GM12878 (cell line): ENCODE measurements at regions not wholly inside any gene's neighbourhood (a gene's known extent, or its start where the extent isn't known, plus 50 kb on each side); places are given as distances from the start of the nearest gene placed in this dataset.

ENCODE experiments used
- ATAC-seq: fragments of 200-7000 bp; cut with Tn5 transposase; 3 replicates; pipeline ENCODE4 v1.9.1; 2020; ENCODE audit warnings: mild to moderate bottlenecking, moderate library complexity
- BruUV-seq: library from RNA; stranded (reverse); fragments of 400-500 nt; replicated peaks from 2 replicates; lab custom pipeline; 2021; lab: Mats Ljungman, UMichigan
- CTCF ChIA-PET: fragments of 300-600 bp; sonication (Branson Sonifier 250); formaldehyde crosslinking; extraction: SDS; loops from one replicate; lab custom pipeline; 2021; ENCODE audit warnings: inconsistent platforms; lab: Yijun Ruan, JAX
- POLR2A ChIA-PET: fragments of 350-600 bp; formaldehyde crosslinking; extraction: SDS; loops from one replicate; lab custom pipeline; 2021; ENCODE audit warnings: inconsistent platforms; lab: Charles Lee
- RAD21 ChIA-PET: fragments of 300-600 bp; sonication (Branson Sonifier 250); formaldehyde crosslinking; loops from one replicate; lab custom pipeline; 2023; ENCODE audit warnings: antibody characterized with exemption; ENCODE audit not compliant: unreplicated experiment; lab: Charles Lee
- SMC1A ChIA-PET: fragments of 300-600 bp; sonication (Branson Sonifier 250); formaldehyde crosslinking; loops from one replicate; lab custom pipeline; 2023; ENCODE audit not compliant: unreplicated experiment, uncharacterized antibody; lab: Charles Lee
- DNase-seq: peaks from one replicate; pipeline ENCODE4 v3.0.0-alpha.2; 2011; ENCODE audit warnings: low read depth, low spot score
- FAIRE-seq: peaks from 3 replicates; lab custom pipeline; 2011; peaks lifted over from hg19 to GRCh38; lab: Jason Lieb, UNC
- H2AFZ ChIP-seq: 2 replicates; pipeline ENCODE4 v1.6.0; 2011; ENCODE audit warnings: low read depth, low read length, control low read depth; ENCODE audit not compliant: control insufficient read depth
- H3K27ac ChIP-seq: 2 replicates; pipeline ENCODE4 v1.5.1; 2011; ENCODE audit warnings: control low read depth; ENCODE audit not compliant: control insufficient read depth, insufficient read depth
- H3K27me3 ChIP-seq, 2 experiments: replicated peaks in 1 of 2; 2 replicates each; pipeline versions ENCODE4 v1.6.0 to v1.6.1; 2011; ENCODE audit warnings: low read length in 1 of 2; ENCODE audit not compliant: control insufficient read depth in 2 of 2, insufficient read depth in 2 of 2
- H3K36me3 ChIP-seq, 2 experiments: 2 replicates each; pipeline ENCODE4 v1.5.1; 2011; ENCODE audit warnings: low read length in 1 of 2; ENCODE audit not compliant: control insufficient read depth in 2 of 2, insufficient read depth in 2 of 2
- H3K4me1 ChIP-seq: 2 replicates; pipeline ENCODE4 v1.6.1; 2011; ENCODE audit warnings: mild to moderate bottlenecking, low read length, moderate library complexity, mixed read lengths; ENCODE audit not compliant: control insufficient read depth, insufficient read depth
- H3K4me2 ChIP-seq: 2 replicates; pipeline ENCODE4 v1.6.0; 2011; ENCODE audit warnings: control low read depth; ENCODE audit not compliant: control insufficient read depth, insufficient read depth
- H3K4me3 ChIP-seq: fragments of 200-600 bp; sonication (generic); 2 replicates; pipeline ENCODE4 v1.5.1; 2016
- H3K79me2 ChIP-seq: 2 replicates; pipeline ENCODE4 v1.6.0; 2011; ENCODE audit warnings: low read length; ENCODE audit not compliant: control insufficient read depth, insufficient read depth
- H3K9ac ChIP-seq: 2 replicates; pipeline ENCODE4 v1.8.0; 2011; ENCODE audit warnings: low read length, control low read depth, mixed read lengths; ENCODE audit not compliant: control insufficient read depth, insufficient read depth
- H3K9me3 ChIP-seq: replicated peaks from 3 replicates; pipeline ENCODE4 v1.5.1; 2011; ENCODE audit warnings: mild to moderate bottlenecking, low read length; ENCODE audit not compliant: control insufficient read depth, insufficient read depth
- H4K20me1 ChIP-seq: 2 replicates; pipeline ENCODE4 v1.6.0; 2011; ENCODE audit not compliant: control insufficient read depth, insufficient read depth
- BRCA1 ChIP-seq: IDR thresholded peaks from 2 replicates; pipeline ENCODE4 v1.6.1; 2011; ENCODE audit warnings: low read depth, low read length, improper control_type of control experiment
- CBFB ChIP-seq: IDR thresholded peaks from 2 replicates; pipeline ENCODE4 v1.6.1; 2016; ENCODE audit warnings: antibody characterized with exemption, low read depth
- CHD1 ChIP-seq: IDR thresholded peaks from 2 replicates; pipeline ENCODE4 v1.6.1; 2012; ENCODE audit warnings: low read depth, low read length, improper control_type of control experiment
- ELK1 ChIP-seq: IDR thresholded peaks from 2 replicates; pipeline ENCODE4 v1.6.1; 2012; ENCODE audit warnings: low read depth, low read length, improper control_type of control experiment
- HDAC2 ChIP-seq: fragments of 200-600 bp; sonication (generic); IDR thresholded peaks from 2 replicates; pipeline ENCODE4 v1.6.1; 2017
- KLF5 ChIP-seq: fragments of 450-650 bp; IDR thresholded peaks from 2 replicates; pipeline ENCODE4 v1.6.1; 2014; ENCODE audit warnings: mild to moderate bottlenecking; ENCODE audit not compliant: partially characterized antibody
- MEF2B ChIP-seq: fragments of 450-650 bp; IDR thresholded peaks from 2 replicates; pipeline ENCODE4 v1.6.1; 2018; ENCODE audit warnings: mild to moderate bottlenecking, moderate library complexity; ENCODE audit not compliant: partially characterized antibody, poor library complexity, severe bottlenecking
- NFYB ChIP-seq: IDR thresholded peaks from 2 replicates; pipeline ENCODE4 v1.6.1; 2011; ENCODE audit warnings: low read depth, mild to moderate bottlenecking, low read length, improper control_type of control experiment, moderate library complexity; ENCODE audit not compliant: insufficient read depth
- NR2C1 ChIP-seq: fragments of 450-650 bp; IDR thresholded peaks from 2 replicates; pipeline ENCODE4 v1.6.1; 2017; ENCODE audit warnings: antibody characterized with exemption, mild to moderate bottlenecking, moderate library complexity
- REST ChIP-seq: IDR thresholded peaks from 2 replicates; pipeline ENCODE4 v1.6.1; 2012; ENCODE audit warnings: mild to moderate bottlenecking, low read depth, low read length
- RUNX3 ChIP-seq: IDR thresholded peaks from 2 replicates; pipeline ENCODE4 v1.6.1; 2012; ENCODE audit warnings: low read length, inconsistent platforms
- SIN3A ChIP-seq: IDR thresholded peaks from 2 replicates; pipeline ENCODE4 v1.6.1; 2012; ENCODE audit warnings: low read depth, low read length, improper control_type of control experiment
- SIX5 ChIP-seq: IDR thresholded peaks from 2 replicates; pipeline ENCODE4 v1.6.1; 2011; ENCODE audit warnings: mild to moderate bottlenecking, low read depth, low read length, moderate library complexity; ENCODE audit not compliant: severe bottlenecking
- SKIL ChIP-seq: fragments of 450-650 bp; IDR thresholded peaks from 2 replicates; pipeline ENCODE4 v1.6.1; 2017; ENCODE audit warnings: mild to moderate bottlenecking, low read depth, inconsistent platforms; ENCODE audit not compliant: poor library complexity, severe bottlenecking
- SREBF1 ChIP-seq: IDR thresholded peaks from 2 replicates; pipeline ENCODE4 v1.6.1; 2012; ENCODE audit warnings: mild to moderate bottlenecking, low read length
- WRNIP1 ChIP-seq: IDR thresholded peaks from 2 replicates; pipeline ENCODE4 v1.6.1; 2011; ENCODE audit warnings: low read depth, low read length, improper control_type of control experiment, borderline replicate concordance
- YY1 ChIP-seq: IDR thresholded peaks from 2 replicates; pipeline ENCODE4 v1.6.1; 2011; ENCODE audit warnings: low read depth, mild to moderate bottlenecking, low read length
- ZNF207 ChIP-seq: fragments of 450-650 bp; IDR thresholded peaks from 2 replicates; pipeline ENCODE4 v1.6.1; 2014; ENCODE audit warnings: antibody characterized with exemption, mild to moderate bottlenecking, borderline replicate concordance
- ZNF217 ChIP-seq: fragments of 450-650 bp; IDR thresholded peaks from 2 replicates; pipeline ENCODE4 v1.6.1; 2017; ENCODE audit warnings: antibody characterized with exemption, mild to moderate bottlenecking
- ZNF24 ChIP-seq: fragments of 450-650 bp; IDR thresholded peaks from 2 replicates; pipeline ENCODE4 v1.6.1; 2017; ENCODE audit warnings: antibody characterized with exemption, mild to moderate bottlenecking
- WGBS: methylation state at CpG from one replicate; pipeline ENCODE4 v1.1.6; 2016; ENCODE audit warnings: low lambda C conversion rate; ENCODE audit not compliant: insufficient replicate concordance, insufficient coverage; ENCODE audit errors: missing lambda C conversion rate; 5-methylcytosine and 5-hydroxymethylcytosine counted together
- in situ Hi-C: fragments of 300-500 bp; cut with MboI; formaldehyde crosslinking; loops from 9 replicates; pipeline ENCODE4 v1.14.3; 2018; ENCODE audit warnings: mixed read lengths
- intact Hi-C: fragments of 100-400 bp; cut with micrococcal nuclease; formaldehyde crosslinking; loops from one replicate; pipeline ENCODE4 v1.14.2; 2022; ENCODE audit not compliant: unreplicated experiment

GRCh38 chr5:30042677-30043076 lies 1150.8 kb upstream of the CDH6 start:
- Histone ChIP-seq H3K27me3 (no peaks in the 10 kb centered on the region), H3K27ac (no peak overlapping the region), H3K9me3 (no peaks in the 10 kb centered on the region), H3K4me1 (no peaks in the 10 kb centered on the region), H4K20me1 (no peaks in the 10 kb centered on the region), H3K4me2 (no peak overlapping the region), H3K4me3 (no peak overlapping the region), H3K9ac (no peak overlapping the region), H2AFZ (no peak overlapping the region), H3K36me3 (no peaks in the 10 kb centered on the region), H3K79me2 (no peaks in the 10 kb centered on the region)
- FAIRE-seq (no peak), ATAC-seq (no peak), DNase-seq (no peak)
- CTCF ChIA-PET = interaction anchor here (0.7 to 1.6 kb wide), 3 partner anchors 15 to 1189 kb away, joined by 3 to 4 read pairs (median 4); no protein-coding TSS in a partner anchor
- intact Hi-C loops = loop anchor here (5.0 kb wide), 1 partner anchor 1145 kb away; no protein-coding TSS in a partner anchor
- 35% methylated on average over 10 of the region's 10 CpGs for WGBS
- RAD21 ChIA-PET = interaction anchor here (0.6 kb wide), 1 partner anchor 1856 kb away, joined by 3 read pairs; no protein-coding TSS in a partner anchor
- POLR2A ChIA-PET = no interaction called here
- SMC1A ChIA-PET = interaction anchor here (1.0 kb wide), 1 partner anchor 1228 kb away, joined by 3 read pairs; no protein-coding TSS in a partner anchor
- no TSS peak for BruUV-seq
- TF ChIP-seq REST = no peak
- no peak for TF ChIP-seq HDAC2
- no peak for TF ChIP-seq CHD1
- no peak for TF ChIP-seq KLF5
- TF ChIP-seq BRCA1 = no peak
- TF ChIP-seq SIN3A = no peak
- no peak for TF ChIP-seq ZNF24
- no peak for TF ChIP-seq SREBF1
- no peak for TF ChIP-seq MEF2B
- TF ChIP-seq YY1 = no peak
- no peak for TF ChIP-seq CBFB
- TF ChIP-seq SIX5 = no peak
- TF ChIP-seq WRNIP1 = no peak
- TF ChIP-seq NFYB = no peak
- no peak for TF ChIP-seq RUNX3
- TF ChIP-seq NR2C1 = no peak
- TF ChIP-seq ELK1 = no peak
- no peak for TF ChIP-seq ZNF217
- TF ChIP-seq ZNF207 = no peak
- no peak for TF ChIP-seq SKIL
- in situ Hi-C loops = loop anchor here (25.0 kb wide), 1 partner anchor 1195 kb away; no protein-coding TSS in a partner anchor
